Nephron (organoid): ENCODE measurements at regions not wholly inside any gene's neighbourhood (a gene's known extent, or its start where the extent isn't known, plus 50 kb on each side); places are given as distances from the start of the nearest gene placed in this dataset.
"Not testable (repeated sequence)": the region's sequence is repeated elsewhere in the genome, so short reads cannot be mapped to it uniquely, and the experiment has no call there.

Experiments used
- H3K27ac Mint-ChIP-seq, 3 experiments: 2 replicates each; pipeline ENCODE4 v1.8.0; 2020; ENCODE audit warnings: mixed read lengths in 3 of 3, mild to moderate bottlenecking in 2 of 3, moderate library complexity in 1 of 3
- H3K27me3 Mint-ChIP-seq: 2 replicates; pipeline ENCODE4 v1.8.0; 2021; ENCODE audit warnings: low read depth, mild to moderate bottlenecking, moderate library complexity, mixed read lengths
- H3K36me3 Mint-ChIP-seq: 2 replicates; pipeline ENCODE4 v1.8.0; 2020; ENCODE audit warnings: low read depth, mixed read lengths
- H3K4me1 Mint-ChIP-seq: 2 replicates; pipeline ENCODE4 v1.8.0; 2020; ENCODE audit warnings: mixed read lengths
- H3K4me3 Mint-ChIP-seq, 3 experiments: 2 replicates each; pipeline ENCODE4 v1.8.0; 2020; ENCODE audit warnings: mild to moderate bottlenecking in 3 of 3, mixed read lengths in 3 of 3, moderate library complexity in 2 of 3
- H3K9me3 Mint-ChIP-seq: 2 replicates; pipeline ENCODE4 v1.8.0; 2020; ENCODE audit warnings: mixed read lengths
- CTCF ChIP-seq, 3 experiments: fragments of 200-600 bp; sonication (generic); IDR thresholded peaks; one replicate each; pipeline ENCODE4 v1.5.0; 2021; ENCODE audit warnings: antibody characterized with exemption in 3 of 3; ENCODE audit not compliant: unreplicated experiment in 3 of 3

- TF ChIP-seq CTCF (IDR thresholded peaks at IDR 0.05; ENCODE audit: unreplicated experiment in 3 of 3) = no peak
- H3K27me3 Mint-ChIP-seq = no peaks in the 10 kb centered on the region
- no peak overlapping the region for H3K4me3 Mint-ChIP-seq
- no peaks in the 10 kb centered on the region for H3K36me3 Mint-ChIP-seq
- H3K9me3 Mint-ChIP-seq = peaks cover 16% of the 10 kb centered on the region
- H3K4me1 Mint-ChIP-seq = no peaks in the 10 kb centered on the region
- no peak overlapping the region for H3K27ac Mint-ChIP-seq
These were observed 240.9 kb downstream of the TMEM121 start for GRCh38 chr14:105767315-105767714.

GRCh38 chr14:105768039-105768438, 241.7 kb downstream of the TMEM121 start:
- H3K36me3 Mint-ChIP-seq, H3K27ac Mint-ChIP-seq, H3K27me3 Mint-ChIP-seq, H3K4me1 Mint-ChIP-seq, H3K4me3 Mint-ChIP-seq: not testable (repeated sequence)
- H3K9me3 Mint-ChIP-seq = peaks cover 17% of the 10 kb centered on the region

- H3K27me3 Mint-ChIP-seq, H3K36me3 Mint-ChIP-seq, H3K4me1 Mint-ChIP-seq, H3K4me3 Mint-ChIP-seq, H3K27ac Mint-ChIP-seq: not testable (repeated sequence)
- peaks cover 27% of the 10 kb centered on the region for H3K9me3 Mint-ChIP-seq
These were observed 242.8 kb downstream of the TMEM121 start for GRCh38 chr14:105769061-105769730.

GRCh38 chr14:105770619-105771216, 244.3 kb downstream of the TMEM121 start:
- H3K27me3 Mint-ChIP-seq, H3K4me3 Mint-ChIP-seq, H3K36me3 Mint-ChIP-seq, H3K27ac Mint-ChIP-seq, H3K4me1 Mint-ChIP-seq: not testable (repeated sequence)
- H3K9me3 Mint-ChIP-seq = peaks cover 32% of the 10 kb centered on the region

GRCh38 chr14:105771261-105772226, 245.2 kb downstream of the TMEM121 start:
- H3K4me3 Mint-ChIP-seq, H3K27ac Mint-ChIP-seq, H3K36me3 Mint-ChIP-seq, H3K27me3 Mint-ChIP-seq, H3K4me1 Mint-ChIP-seq: not testable (repeated sequence)
- H3K9me3 Mint-ChIP-seq = peaks cover 29% of the 10 kb centered on the region

- H3K27ac Mint-ChIP-seq, H3K27me3 Mint-ChIP-seq, H3K4me3 Mint-ChIP-seq, H3K4me1 Mint-ChIP-seq, H3K36me3 Mint-ChIP-seq: not testable (repeated sequence)
- H3K9me3 Mint-ChIP-seq = peaks cover 34% of the 10 kb centered on the region
These were observed 246.4 kb downstream of the TMEM121 start for GRCh38 chr14:105772710-105773250.

GRCh38 chr14:105773584-105773983, 247.2 kb downstream of the TMEM121 start:
- Mint-ChIP-seq H3K27me3 (no peaks in the 10 kb centered on the region), H3K36me3 (no peaks in the 10 kb centered on the region), H3K4me3 (no peak overlapping the region), H3K4me1 (no peaks in the 10 kb centered on the region), H3K27ac (no peak overlapping the region), H3K9me3 (peaks cover 41% of the 10 kb centered on the region)
- TF ChIP-seq CTCF (IDR thresholded peaks at IDR 0.05; ENCODE audit: unreplicated experiment in 3 of 3) = no peak

- Mint-ChIP-seq H3K4me3 (no peak overlapping the region), H3K27ac (no peak overlapping the region), H3K4me1 (no peaks in the 10 kb centered on the region), H3K27me3 (no peaks in the 10 kb centered on the region), H3K9me3 (peaks cover 46% of the 10 kb centered on the region), H3K36me3 (no peaks in the 10 kb centered on the region)
- no peak for TF ChIP-seq CTCF (IDR thresholded peaks at IDR 0.05; ENCODE audit: unreplicated experiment in 3 of 3)
These were observed 247.6 kb downstream of the TMEM121 start for GRCh38 chr14:105774001-105774400.

- H3K36me3 Mint-ChIP-seq, H3K27me3 Mint-ChIP-seq, H3K27ac Mint-ChIP-seq, H3K4me1 Mint-ChIP-seq, H3K4me3 Mint-ChIP-seq: not testable (repeated sequence)
- H3K9me3 Mint-ChIP-seq = peaks cover 53% of the 10 kb centered on the region
These were observed 248.4 kb downstream of the TMEM121 start for GRCh38 chr14:105774585-105775348.

- not testable (repeated sequence) for H3K4me1 Mint-ChIP-seq, H3K27ac Mint-ChIP-seq, H3K4me3 Mint-ChIP-seq, H3K36me3 Mint-ChIP-seq, H3K27me3 Mint-ChIP-seq
- H3K9me3 Mint-ChIP-seq = peaks cover 51% of the 10 kb centered on the region
These were observed 249.1 kb downstream of the TMEM121 start for GRCh38 chr14:105775349-105775923.
